Naive B cell (primary cell): ENCODE measurements at regions not wholly inside any gene's neighbourhood (a gene's known extent, or its start where the extent isn't known, plus 50 kb on each side); places are given as distances from the start of the nearest gene placed in this dataset.
"Not testable (repeated sequence)": the region's sequence is repeated elsewhere in the genome, so short reads cannot be mapped to it uniquely, and the experiment has no call there.

Experiments used
- ATAC-seq, 2 donors: fragments of 150-1000 bp; cut with Tn5 transposase; 2 replicates each; pipeline ENCODE4 v1.10.0; 2021; ENCODE audit warnings: low read depth in 2 of 2, mild to moderate bottlenecking in 2 of 2, moderate library complexity in 2 of 2
- DNase-seq: peaks from one replicate; pipeline ENCODE4 v3.0.0; 2022
- H3K27ac Mint-ChIP-seq, 6 donors: one replicate each; pipeline ENCODE4 v1.8.0; 2020 to 2022; ENCODE audit warnings: mild to moderate bottlenecking in 6 of 6, mixed read lengths in 6 of 6, moderate library complexity in 5 of 6, inconsistent platforms in 2 of 6
- H3K27me3 Mint-ChIP-seq, 3 donors: one replicate each; pipeline ENCODE4 v1.8.0; 2021 to 2022; ENCODE audit warnings: mixed read lengths in 3 of 3, mild to moderate bottlenecking in 1 of 3
- H3K36me3 Mint-ChIP-seq, 2 donors: one replicate each; pipeline ENCODE4 v1.8.0; 2020 to 2022; ENCODE audit warnings: mixed read lengths in 2 of 2, inconsistent platforms in 1 of 2, mild to moderate bottlenecking in 1 of 2
- H3K4me1 Mint-ChIP-seq, 3 donors: one replicate each; pipeline ENCODE4 v1.8.0; 2020 to 2022; ENCODE audit warnings: mixed read lengths in 3 of 3, inconsistent platforms in 1 of 3, mild to moderate bottlenecking in 1 of 3, moderate library complexity in 1 of 3
- H3K4me3 Mint-ChIP-seq, 8 donors: one replicate each; pipeline ENCODE4 v1.8.0; 2020 to 2022; ENCODE audit warnings: mild to moderate bottlenecking in 8 of 8, mixed read lengths in 8 of 8, moderate library complexity in 8 of 8, inconsistent platforms in 2 of 8
- H3K9me3 Mint-ChIP-seq, 7 donors: one replicate each; pipeline ENCODE4 v1.8.0; 2020 to 2022; ENCODE audit warnings: mixed read lengths in 7 of 7, mild to moderate bottlenecking in 5 of 7, inconsistent platforms in 2 of 7, moderate library complexity in 1 of 7

DNA sequence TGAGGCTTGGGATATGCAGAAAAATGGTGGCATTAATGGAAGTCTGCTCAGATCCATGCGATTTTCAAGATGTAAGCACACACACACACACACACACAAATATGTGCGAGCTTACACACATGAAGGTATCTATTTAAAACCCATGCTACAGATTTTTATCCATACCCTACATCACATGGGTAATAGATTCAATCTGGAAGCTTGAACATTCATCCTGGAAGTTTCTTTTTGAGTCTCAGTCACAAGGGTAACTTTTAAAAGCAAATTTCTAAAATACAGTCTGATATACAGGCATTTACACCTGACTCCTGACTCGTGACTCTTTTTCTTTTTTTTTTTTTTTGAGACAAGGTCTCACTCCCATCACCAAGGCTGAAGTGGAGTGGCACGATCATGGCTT, 359.0 kb downstream of the ANAPC1 start:
- not testable (repeated sequence) for H3K9me3 Mint-ChIP-seq, H3K36me3 Mint-ChIP-seq, DNase-seq, H3K4me3 Mint-ChIP-seq, ATAC-seq, H3K4me1 Mint-ChIP-seq, H3K27ac Mint-ChIP-seq
- H3K27me3 Mint-ChIP-seq, result peaks cover 0 to 14% (median 7%) of the 10 kb centered on the region in 3 donors

DNA sequence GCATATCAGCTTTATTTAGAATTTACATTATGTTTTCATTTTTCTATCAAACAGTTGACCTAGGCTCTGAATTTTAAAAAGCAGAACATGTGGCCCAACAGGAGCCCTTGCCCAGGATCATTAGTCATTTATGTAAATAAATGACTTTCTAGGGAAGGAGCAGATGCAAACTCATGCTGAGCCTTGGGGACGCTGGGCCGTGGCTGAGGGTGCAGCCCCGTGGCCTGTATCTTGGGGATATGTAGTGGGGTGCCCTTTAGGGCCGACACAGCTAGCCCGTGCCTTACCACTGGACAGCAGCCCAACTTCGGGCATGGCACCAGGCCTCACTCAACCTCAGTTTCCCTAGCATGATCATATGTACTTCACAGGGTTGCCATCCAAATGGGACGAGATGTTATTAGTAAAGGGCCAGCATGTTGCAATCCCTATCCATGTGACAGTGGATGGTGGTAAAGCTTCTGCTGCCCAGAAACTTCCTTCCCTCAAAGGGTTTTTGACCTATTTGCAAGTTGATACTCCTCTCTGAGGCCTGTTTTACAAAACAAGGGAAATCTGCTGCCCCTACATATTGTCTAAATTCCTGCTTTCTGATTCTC, 357.9 kb downstream of the ANAPC1 start:
- not testable (repeated sequence) for DNase-seq, H3K4me3 Mint-ChIP-seq, H3K27ac Mint-ChIP-seq, ATAC-seq, H3K36me3 Mint-ChIP-seq, H3K4me1 Mint-ChIP-seq, H3K9me3 Mint-ChIP-seq
- peaks cover 0 to 11% (median 7%) of the 10 kb centered on the region in 3 donors for H3K27me3 Mint-ChIP-seq

DNA sequence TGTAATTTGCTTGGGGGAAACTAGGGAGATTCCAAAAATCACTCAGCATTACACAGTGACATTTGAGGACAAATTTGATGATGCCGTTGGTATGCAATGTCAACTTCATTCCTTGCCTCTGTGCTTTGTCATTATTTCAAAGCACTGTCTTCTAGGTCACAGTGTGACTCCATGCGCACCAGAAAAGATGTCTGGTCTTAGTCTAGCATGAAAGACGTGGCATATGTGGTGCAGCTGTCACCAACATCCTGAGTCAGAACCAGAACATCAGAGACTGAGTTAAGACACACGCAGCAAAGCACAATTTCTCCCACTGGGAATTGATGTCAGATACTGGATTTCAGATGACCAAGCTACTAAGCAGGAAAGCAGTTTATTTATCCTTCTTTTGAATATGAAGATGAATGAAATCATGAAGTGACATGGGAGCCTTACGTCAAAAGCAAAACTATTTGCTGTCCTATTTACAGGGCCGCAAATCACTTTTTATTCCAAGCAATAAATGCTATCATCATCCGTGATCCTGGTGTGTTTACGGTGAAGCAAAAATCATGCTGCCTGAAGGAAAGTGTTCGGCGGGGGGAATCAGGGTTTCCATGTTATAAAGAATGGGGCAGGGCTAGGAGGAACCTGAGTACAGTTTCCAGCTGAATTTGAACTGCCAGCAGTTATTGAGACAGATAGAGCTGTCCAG, 356.1 kb downstream of the ANAPC1 start:
- H3K4me3 Mint-ChIP-seq, DNase-seq, H3K4me1 Mint-ChIP-seq, H3K9me3 Mint-ChIP-seq, ATAC-seq, H3K27me3 Mint-ChIP-seq, H3K36me3 Mint-ChIP-seq, H3K27ac Mint-ChIP-seq: not testable (repeated sequence)

DNA sequence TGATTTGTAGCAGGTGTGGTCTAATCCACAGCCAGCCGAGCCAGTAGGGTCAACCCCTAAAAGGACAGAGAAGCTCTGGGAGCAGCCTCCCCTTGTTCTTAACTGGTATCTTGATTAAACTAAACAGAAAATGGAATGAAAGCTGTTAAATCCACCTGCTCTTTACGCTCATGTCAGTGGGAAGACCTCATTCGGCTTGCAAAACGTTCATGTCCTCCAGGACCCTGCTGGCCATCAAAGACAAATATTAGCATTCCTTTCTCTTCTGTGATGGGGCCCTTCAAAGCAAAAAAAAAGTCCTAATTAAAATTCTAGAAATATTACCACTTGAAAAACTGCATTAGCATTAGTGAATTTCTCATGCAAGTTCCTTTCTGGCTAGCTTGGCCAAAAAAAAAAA, 355.0 kb downstream of the ANAPC1 start:
- not testable (repeated sequence) for H3K4me3 Mint-ChIP-seq, ATAC-seq, DNase-seq, H3K9me3 Mint-ChIP-seq, H3K36me3 Mint-ChIP-seq, H3K27me3 Mint-ChIP-seq, H3K4me1 Mint-ChIP-seq, H3K27ac Mint-ChIP-seq

DNA sequence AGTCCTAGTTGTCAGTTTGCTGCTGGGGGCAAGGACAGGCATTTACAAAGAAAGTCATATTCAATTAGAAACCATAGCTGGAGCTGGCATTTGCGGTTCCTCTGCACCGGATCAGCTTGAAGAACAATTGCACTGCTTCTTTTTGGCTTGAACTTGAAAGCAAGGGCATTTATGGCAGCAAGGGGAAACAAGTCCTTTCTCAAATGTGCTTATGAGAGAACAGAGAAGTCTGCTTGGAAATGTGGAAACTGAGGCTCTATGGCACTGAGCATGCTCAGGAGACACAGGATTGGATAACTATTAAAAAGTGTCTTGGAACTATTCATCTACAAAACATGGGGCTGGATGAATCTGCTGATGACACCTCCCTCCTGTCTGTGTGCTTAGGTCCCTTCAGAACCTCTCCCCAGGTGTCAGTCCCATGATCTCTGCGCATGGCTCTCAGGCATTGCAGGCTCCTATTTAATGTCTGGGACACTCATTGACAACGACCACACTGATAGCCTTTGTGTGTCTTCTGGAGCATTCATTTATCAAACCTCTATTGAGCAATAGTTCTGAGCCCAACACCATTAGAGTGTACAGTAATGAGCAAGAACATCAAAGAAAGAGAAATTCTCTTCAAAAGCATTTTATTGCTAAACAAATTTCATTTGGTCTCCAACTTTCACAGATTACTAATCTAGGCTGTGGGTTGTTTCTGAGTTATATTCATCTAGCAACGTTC, 353.6 kb downstream of the ANAPC1 start:
- not testable (repeated sequence) for H3K36me3 Mint-ChIP-seq, DNase-seq, H3K4me3 Mint-ChIP-seq, ATAC-seq, H3K9me3 Mint-ChIP-seq, H3K4me1 Mint-ChIP-seq, H3K27ac Mint-ChIP-seq
- peaks cover 0 to 10% (median 0%) of the 10 kb centered on the region in 3 donors for H3K27me3 Mint-ChIP-seq

DNA sequence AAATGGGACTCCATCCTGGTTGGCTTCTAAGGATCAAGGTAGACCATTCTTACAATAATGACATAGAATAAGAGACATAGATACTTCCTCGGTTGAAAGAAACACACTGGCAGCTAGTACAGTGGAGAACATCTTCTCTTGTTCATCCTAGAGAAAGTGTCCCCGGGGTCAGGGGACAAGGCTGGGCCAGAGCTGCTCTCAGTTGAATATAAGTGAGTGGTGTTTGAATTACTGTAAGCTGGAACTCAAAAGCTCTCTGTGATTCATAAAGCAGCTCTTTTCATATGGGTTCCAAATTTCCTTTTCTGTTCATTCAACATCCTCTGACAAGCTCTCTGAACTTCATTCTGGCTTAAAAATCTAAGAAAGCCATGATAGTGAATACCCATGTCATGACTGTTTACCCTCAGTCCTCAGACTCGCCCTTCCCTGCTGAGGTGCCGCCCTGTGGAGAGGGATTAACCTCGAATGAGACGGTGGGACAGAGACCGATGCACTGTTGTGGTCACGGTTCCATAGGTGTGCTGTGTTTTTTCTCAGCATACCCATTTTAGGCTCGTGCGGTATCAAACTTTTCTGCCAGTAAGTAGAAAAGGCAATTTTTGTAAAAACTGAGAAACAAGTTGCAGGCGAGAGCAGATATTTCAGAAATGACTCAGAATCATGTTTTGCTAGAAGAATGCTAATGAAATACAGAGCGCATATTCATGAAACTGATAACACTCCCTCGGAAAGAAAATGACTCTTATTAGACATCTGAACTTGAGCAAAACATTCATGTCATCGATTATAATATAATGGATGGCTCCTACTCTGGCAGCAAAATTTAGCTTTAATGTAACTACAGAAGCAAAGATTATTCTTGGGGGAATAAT, 351.1 kb downstream of the ANAPC1 start:
- peaks cover 0 to 14% (median 4%) of the 10 kb centered on the region in 3 donors for H3K27me3 Mint-ChIP-seq
- not testable (repeated sequence) for ATAC-seq, H3K36me3 Mint-ChIP-seq, DNase-seq, H3K4me1 Mint-ChIP-seq, H3K9me3 Mint-ChIP-seq, H3K4me3 Mint-ChIP-seq, H3K27ac Mint-ChIP-seq

DNA sequence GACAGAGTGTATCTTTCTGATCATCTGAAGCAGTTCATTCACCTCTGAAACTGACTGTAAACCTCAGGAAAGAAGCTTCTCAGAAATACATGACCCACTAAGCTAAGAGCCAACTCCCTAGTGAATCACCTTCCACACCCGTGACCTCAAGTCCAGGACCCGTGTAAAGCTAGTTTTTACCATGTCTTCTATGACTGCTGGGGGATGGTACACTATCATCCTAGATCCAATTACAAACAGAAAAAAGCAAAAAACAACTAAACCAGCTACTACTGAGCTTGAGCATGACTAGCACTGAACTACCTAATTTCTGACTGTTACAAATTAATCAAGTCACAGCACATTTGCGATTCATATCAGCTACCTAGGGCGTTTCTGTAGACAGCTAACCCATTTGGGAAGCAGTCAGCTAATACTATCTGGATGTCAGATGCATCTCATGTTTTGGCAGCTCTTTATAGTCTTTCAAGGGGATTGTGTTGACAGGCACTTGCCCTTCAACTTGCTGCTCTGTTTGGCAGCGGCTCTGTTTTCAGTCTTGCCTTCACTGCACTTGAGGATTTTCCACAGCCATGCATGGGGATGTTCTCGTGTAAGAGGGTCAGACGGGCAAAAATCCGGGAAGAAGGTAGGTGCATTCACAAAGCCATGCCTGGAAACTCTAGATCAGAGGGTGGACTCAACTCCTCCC, 350.3 kb downstream of the ANAPC1 start:
- not testable (repeated sequence) for ATAC-seq, H3K4me1 Mint-ChIP-seq, DNase-seq, H3K4me3 Mint-ChIP-seq, H3K27ac Mint-ChIP-seq, H3K9me3 Mint-ChIP-seq, H3K36me3 Mint-ChIP-seq
- peaks cover 0 to 14% (median 4%) of the 10 kb centered on the region in 3 donors for H3K27me3 Mint-ChIP-seq

DNA sequence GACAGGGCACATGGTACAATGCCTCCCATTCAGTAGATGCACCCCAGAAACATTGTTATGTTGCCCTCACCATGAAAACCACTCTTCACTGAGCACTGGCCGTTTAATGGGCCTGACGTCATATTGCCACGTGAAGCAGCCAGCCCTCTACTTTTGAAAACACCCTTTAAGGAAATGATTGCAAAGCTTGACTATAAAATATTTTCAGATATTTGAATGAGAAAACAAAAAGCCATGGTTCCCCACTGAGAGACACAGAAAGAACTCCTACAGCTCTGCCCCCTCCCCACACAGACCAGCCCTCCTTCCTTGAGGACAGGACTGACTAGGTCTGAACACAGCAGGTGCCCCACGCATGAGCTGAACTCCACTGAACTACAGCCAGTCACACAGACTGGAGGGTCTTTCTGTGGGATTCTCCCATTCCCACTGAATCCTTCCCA, 349.1 kb downstream of the ANAPC1 start:
- DNase-seq, result no peak
- Mint-ChIP-seq H3K27me3 (peaks cover 0 to 14% (median 4%) of the 10 kb centered on the region in 3 donors), H3K9me3 (peaks cover 0 to 2% (median 0%) of the 10 kb centered on the region in 7 donors), H3K36me3 (no peaks in the 10 kb centered on the region), H3K27ac (no peak overlapping the region), H3K4me3 (peak overlapping the region in 1 of 8 donors; percentile 21), H3K4me1 (peaks cover 0 to 5% (median 5%) of the 10 kb centered on the region in 3 donors)
- ATAC-seq, result peak in 1 of 2 donors; percentile 51

DNA sequence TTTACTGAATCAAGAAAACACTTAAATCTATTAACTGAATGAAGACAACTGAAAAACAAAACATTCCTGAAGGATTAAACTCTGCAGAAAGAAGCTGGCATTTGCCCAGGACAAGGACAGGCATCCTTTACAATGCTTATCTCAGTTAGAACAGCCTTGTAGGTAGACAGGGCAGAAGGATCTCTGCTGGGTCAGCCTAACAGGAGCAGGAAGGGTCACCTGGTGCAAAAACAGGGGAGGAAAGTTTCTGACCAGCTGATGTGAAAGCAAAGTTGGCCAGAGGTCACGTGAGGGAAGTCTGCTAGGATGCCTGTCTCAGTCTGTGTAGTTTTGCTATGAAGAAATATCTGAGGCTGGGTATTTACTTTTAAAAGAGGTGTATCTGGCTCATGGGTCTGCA, 348.6 kb downstream of the ANAPC1 start:
- DNase-seq, result no peak
- Mint-ChIP-seq H3K4me3 (peak overlapping the region in 1 of 8 donors; percentile 12), H3K27ac (no peak overlapping the region), H3K9me3 (peaks cover 0 to 2% (median 0%) of the 10 kb centered on the region in 7 donors), H3K27me3 (peaks cover 0 to 14% (median 4%) of the 10 kb centered on the region in 3 donors), H3K4me1 (peaks cover 0 to 5% (median 5%) of the 10 kb centered on the region in 3 donors), H3K36me3 (no peaks in the 10 kb centered on the region)
- no peak for ATAC-seq

DNA sequence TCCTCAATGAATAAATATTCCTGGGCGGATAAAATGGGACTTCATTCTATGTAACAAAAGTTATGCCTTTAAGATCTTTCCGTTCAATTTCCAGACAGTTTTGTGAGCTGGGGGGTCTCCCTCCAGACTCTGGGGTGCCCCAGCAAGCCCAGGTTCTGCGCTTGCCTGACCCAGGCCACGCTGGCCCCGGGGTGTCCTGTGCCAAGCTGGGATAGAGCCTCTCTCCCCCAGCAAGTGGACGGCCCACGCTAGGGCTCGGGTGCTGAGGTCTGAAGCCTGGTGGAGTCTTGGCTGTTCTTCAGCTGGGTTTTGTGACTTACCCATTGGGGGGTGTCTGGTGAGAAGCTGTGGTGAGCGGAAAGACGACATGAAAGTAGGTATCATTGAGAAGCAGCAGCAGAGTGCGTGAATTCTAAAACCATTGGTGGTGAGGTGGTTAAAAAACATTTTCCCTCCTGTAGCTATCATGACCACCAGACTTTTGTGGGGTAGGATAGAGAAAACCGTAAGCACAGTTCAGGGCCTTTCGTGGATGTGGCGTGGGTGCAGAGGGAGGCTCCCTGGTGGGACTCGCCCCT, 346.8 kb downstream of the ANAPC1 start:
- Mint-ChIP-seq H3K36me3 (no peaks in the 10 kb centered on the region), H3K27ac (no peak overlapping the region), H3K4me3 (no peak overlapping the region), H3K27me3 (peaks cover 0 to 14% (median 4%) of the 10 kb centered on the region in 3 donors), H3K4me1 (peaks cover 0 to 5% (median 5%) of the 10 kb centered on the region in 3 donors), H3K9me3 (peaks cover 0 to 2% (median 0%) of the 10 kb centered on the region in 7 donors)
- ATAC-seq (no peak), DNase-seq (no peak)

DNA sequence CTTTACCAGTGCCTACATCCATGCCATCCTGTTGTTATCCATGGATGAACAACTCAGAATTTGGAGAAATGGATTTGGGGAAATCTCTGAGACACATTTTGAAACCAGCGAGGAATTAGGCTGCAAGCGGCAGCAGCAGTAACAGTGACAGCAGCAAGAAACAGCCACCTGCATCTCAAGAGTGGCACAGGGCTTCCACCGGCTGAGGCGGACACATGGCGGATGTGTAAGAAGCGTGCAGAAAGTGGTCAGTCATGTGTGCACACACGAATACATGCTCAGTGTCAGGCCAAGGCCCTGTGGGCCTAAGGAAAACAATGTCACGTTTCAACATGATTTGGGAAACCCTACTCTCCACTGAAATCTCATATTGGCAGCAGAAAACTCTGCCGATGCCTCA, 344.0 kb downstream of the ANAPC1 start:
- not testable (repeated sequence) for H3K4me1 Mint-ChIP-seq, H3K9me3 Mint-ChIP-seq, H3K27me3 Mint-ChIP-seq, H3K4me3 Mint-ChIP-seq, H3K36me3 Mint-ChIP-seq, ATAC-seq, H3K27ac Mint-ChIP-seq, DNase-seq

DNA sequence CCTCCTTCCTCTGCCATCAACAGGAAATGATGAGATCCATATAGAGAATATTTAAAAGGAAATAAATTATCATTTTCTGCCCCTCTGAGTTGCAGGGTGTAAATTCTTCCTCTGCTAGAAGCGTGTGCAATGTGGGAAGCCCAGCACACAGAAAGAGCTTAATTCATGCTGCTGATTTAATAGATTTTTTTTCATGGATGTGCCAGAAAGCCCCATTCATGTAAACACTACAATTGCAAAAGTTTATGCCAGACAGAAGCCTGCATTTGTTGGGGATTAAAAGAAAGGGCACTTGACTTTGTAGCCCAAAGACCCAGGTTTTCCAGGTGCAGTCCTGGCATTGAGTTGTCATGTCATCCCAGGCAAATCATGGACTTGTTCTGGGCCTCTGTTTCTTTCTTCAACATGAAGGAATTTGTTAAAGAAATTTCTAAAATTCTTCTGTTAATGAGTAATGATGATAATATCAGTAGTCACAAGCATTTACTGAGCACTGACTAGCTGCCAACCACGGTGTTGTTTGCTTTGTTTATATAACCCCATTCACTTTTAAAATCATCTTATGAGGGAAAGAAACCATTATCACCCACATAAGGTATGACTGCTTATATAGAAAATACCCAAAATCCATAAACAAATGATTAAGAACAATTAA, 341.7 kb downstream of the ANAPC1 start:
- not testable (repeated sequence) for H3K36me3 Mint-ChIP-seq, H3K4me1 Mint-ChIP-seq

More for the DNA sequence above, 341.7 kb downstream of the ANAPC1 start:
- H3K27ac Mint-ChIP-seq, H3K4me3 Mint-ChIP-seq, DNase-seq, H3K27me3 Mint-ChIP-seq, H3K9me3 Mint-ChIP-seq, ATAC-seq: not testable (repeated sequence)
